ENCODE measurements at regions not wholly inside any gene's neighbourhood (a gene's known extent, or its start where the extent isn't known, plus 50 kb on each side); places are given as distances from the start of the nearest gene placed in this dataset.
A peak's percentile ranks its signal among the peaks of the same experiment; 100 is the strongest.

GRCh38 chr11:79515781-79516180, 75.0 kb upstream of the TENM4 start:
- no peak overlapping the region for H2BK12ac ChIP-seq (ENCODE audit: low read length)
- H3K79me2 ChIP-seq (ENCODE audit: control insufficient read depth, insufficient read depth, low read length, poor library complexity), result no peaks in the 10 kb centered on the region
- no peak overlapping the region for H3K4me3 ChIP-seq (ENCODE audit: low read depth, low read length)
- no peak for DNase-seq
- peaks cover 9 to 13% of the 10 kb centered on the region in 2 experiments for H3K4me1 ChIP-seq (ENCODE audit: control insufficient read depth in 1 of 2, insufficient read depth in 2 of 2, low read length in 2 of 2)
- H3K27ac ChIP-seq (ENCODE audit: low read depth, low read length), result no peak overlapping the region
- H3K18ac ChIP-seq (ENCODE audit: low read length), result no peak overlapping the region
- no peak overlapping the region for H3K4ac ChIP-seq (ENCODE audit: low read depth, low read length)
- H3K27me3 ChIP-seq (ENCODE audit: insufficient read depth, low read length), result no peaks in the 10 kb centered on the region
- no CpG with 5 or more reads among the region's 1 CpG for WGBS (ENCODE audit: extremely low coverage, insufficient coverage, insufficient read length)
- H4K8ac ChIP-seq (ENCODE audit: low read depth, low read length), result no peak overlapping the region
- no peaks in the 10 kb centered on the region for H3K9me3 ChIP-seq (ENCODE audit: insufficient read depth, low read depth, low read length)
- no peak overlapping the region for H3K23ac ChIP-seq (ENCODE audit: low read length)
- no peak overlapping the region for H4K91ac ChIP-seq (ENCODE audit: low read depth, low read length)
- H2AK5ac ChIP-seq (ENCODE audit: low read length), result no peak overlapping the region
- no peak overlapping the region for H2AFZ ChIP-seq (ENCODE audit: insufficient read depth, low read length, poor library complexity)
- no peak overlapping the region for H2BK5ac ChIP-seq (ENCODE audit: low read depth, low read length, poor library complexity)
- no peak overlapping the region for H2BK120ac ChIP-seq (ENCODE audit: insufficient read depth, low read length, poor library complexity)
- H3K4me2 ChIP-seq (ENCODE audit: low read length), result no peak overlapping the region
- no peaks in the 10 kb centered on the region for H3K36me3 ChIP-seq (ENCODE audit: control insufficient read depth in 1 of 2, insufficient read depth in 2 of 2, low read length in 2 of 2)
- H4K12ac ChIP-seq (ENCODE audit: low read depth, low read length), result no peak overlapping the region
- H3K14ac ChIP-seq (ENCODE audit: low read length), result no peak overlapping the region
- H3K79me1 ChIP-seq (ENCODE audit: low read length), result no peaks in the 10 kb centered on the region
- no peak overlapping the region for H3K9ac ChIP-seq (ENCODE audit: low read length)

DNA sequence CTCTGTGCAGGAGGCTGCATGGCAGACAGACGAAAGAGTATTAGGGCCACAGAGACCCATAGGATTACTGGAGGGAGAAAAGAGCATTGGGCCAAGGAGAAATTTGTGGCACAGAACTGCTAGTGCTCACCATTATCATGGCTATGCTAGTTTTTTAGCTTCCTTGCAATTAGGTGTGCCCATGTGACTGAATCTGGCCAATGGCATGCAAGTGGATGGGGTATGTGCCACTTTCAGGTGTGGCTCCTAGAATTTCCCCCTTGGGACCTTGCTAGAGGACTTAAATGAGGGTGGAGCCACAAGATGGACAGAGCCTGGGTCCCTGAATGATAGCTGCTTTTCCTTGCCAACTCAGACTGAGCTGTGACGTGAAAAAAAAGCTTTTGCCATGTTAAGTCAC, 73.9 kb upstream of the TENM4 start:
- no peaks in the 10 kb centered on the region for H3K27me3 ChIP-seq (ENCODE audit: insufficient read depth, low read length)
- peaks cover 2 to 4% of the 10 kb centered on the region in 2 experiments for H3K4me1 ChIP-seq (ENCODE audit: control insufficient read depth in 1 of 2, insufficient read depth in 2 of 2, low read length in 2 of 2)
- H2AFZ ChIP-seq (ENCODE audit: insufficient read depth, low read length, poor library complexity), result no peak overlapping the region
- no peak overlapping the region for H3K4me2 ChIP-seq (ENCODE audit: low read length)
- H4K91ac ChIP-seq (ENCODE audit: low read depth, low read length), result no peak overlapping the region
- no CpG with 5 or more reads among the region's 2 CpGs for WGBS (ENCODE audit: extremely low coverage, insufficient coverage, insufficient read length)
- H2BK12ac ChIP-seq (ENCODE audit: low read length), result no peak overlapping the region
- no peaks in the 10 kb centered on the region for H3K36me3 ChIP-seq (ENCODE audit: control insufficient read depth in 1 of 2, insufficient read depth in 2 of 2, low read length in 2 of 2)
- no peaks in the 10 kb centered on the region for H3K9me3 ChIP-seq (ENCODE audit: insufficient read depth, low read depth, low read length)
- H3K9ac ChIP-seq (ENCODE audit: low read length), result no peak overlapping the region
- no peak overlapping the region for H2AK5ac ChIP-seq (ENCODE audit: low read length)
- H3K18ac ChIP-seq (ENCODE audit: low read length), result no peak overlapping the region
- H2BK120ac ChIP-seq (ENCODE audit: insufficient read depth, low read length, poor library complexity), result no peak overlapping the region
- H4K12ac ChIP-seq (ENCODE audit: low read depth, low read length), result no peak overlapping the region
- H3K4me3 ChIP-seq (ENCODE audit: low read depth, low read length), result no peak overlapping the region
- no peak overlapping the region for H3K14ac ChIP-seq (ENCODE audit: low read length)
- DNase-seq, result no peak
- H3K79me2 ChIP-seq (ENCODE audit: control insufficient read depth, insufficient read depth, low read length, poor library complexity), result no peaks in the 10 kb centered on the region
- H2BK5ac ChIP-seq (ENCODE audit: low read depth, low read length, poor library complexity), result no peak overlapping the region
- H4K8ac ChIP-seq (ENCODE audit: low read depth, low read length), result no peak overlapping the region
- no peak overlapping the region for H3K23ac ChIP-seq (ENCODE audit: low read length)
- H3K27ac ChIP-seq (ENCODE audit: low read depth, low read length), result no peak overlapping the region
- H3K4ac ChIP-seq (ENCODE audit: low read depth, low read length), result no peak overlapping the region
- H3K79me1 ChIP-seq (ENCODE audit: low read length), result no peaks in the 10 kb centered on the region

GRCh38 chr11:79514290-79514689, 73.5 kb upstream of the TENM4 start:
- no CpG with 5 or more reads among the region's 4 CpGs for WGBS (ENCODE audit: extremely low coverage, insufficient coverage, insufficient read length)
- H3K4me1 ChIP-seq (ENCODE audit: control insufficient read depth in 1 of 2, insufficient read depth in 2 of 2, low read length in 2 of 2), result peaks cover 2 to 4% of the 10 kb centered on the region in 2 experiments
- H3K23ac ChIP-seq (ENCODE audit: low read length), result no peak overlapping the region
- no peaks in the 10 kb centered on the region for H3K9me3 ChIP-seq (ENCODE audit: insufficient read depth, low read depth, low read length)
- no peaks in the 10 kb centered on the region for H3K27me3 ChIP-seq (ENCODE audit: insufficient read depth, low read length)
- no peak overlapping the region for H3K27ac ChIP-seq (ENCODE audit: low read depth, low read length)
- no peak for DNase-seq
- no peak overlapping the region for H2BK12ac ChIP-seq (ENCODE audit: low read length)
- H3K4ac ChIP-seq (ENCODE audit: low read depth, low read length), result no peak overlapping the region
- no peak overlapping the region for H2AK5ac ChIP-seq (ENCODE audit: low read length)
- no peak overlapping the region for H2AFZ ChIP-seq (ENCODE audit: insufficient read depth, low read length, poor library complexity)
- H3K18ac ChIP-seq (ENCODE audit: low read length), result no peak overlapping the region
- no peak overlapping the region for H3K14ac ChIP-seq (ENCODE audit: low read length)
- H4K91ac ChIP-seq (ENCODE audit: low read depth, low read length), result no peak overlapping the region
- H3K79me2 ChIP-seq (ENCODE audit: control insufficient read depth, insufficient read depth, low read length, poor library complexity), result no peaks in the 10 kb centered on the region
- no peak overlapping the region for H3K4me2 ChIP-seq (ENCODE audit: low read length)
- H3K4me3 ChIP-seq (ENCODE audit: low read depth, low read length), result no peak overlapping the region
- no peak overlapping the region for H2BK5ac ChIP-seq (ENCODE audit: low read depth, low read length, poor library complexity)
- H3K36me3 ChIP-seq (ENCODE audit: control insufficient read depth in 1 of 2, insufficient read depth in 2 of 2, low read length in 2 of 2), result no peaks in the 10 kb centered on the region
- H4K8ac ChIP-seq (ENCODE audit: low read depth, low read length), result no peak overlapping the region
- H4K12ac ChIP-seq (ENCODE audit: low read depth, low read length), result no peak overlapping the region
- no peak overlapping the region for H3K9ac ChIP-seq (ENCODE audit: low read length)
- H3K79me1 ChIP-seq (ENCODE audit: low read length), result no peaks in the 10 kb centered on the region
- H2BK120ac ChIP-seq (ENCODE audit: insufficient read depth, low read length, poor library complexity), result no peak overlapping the region

DNA sequence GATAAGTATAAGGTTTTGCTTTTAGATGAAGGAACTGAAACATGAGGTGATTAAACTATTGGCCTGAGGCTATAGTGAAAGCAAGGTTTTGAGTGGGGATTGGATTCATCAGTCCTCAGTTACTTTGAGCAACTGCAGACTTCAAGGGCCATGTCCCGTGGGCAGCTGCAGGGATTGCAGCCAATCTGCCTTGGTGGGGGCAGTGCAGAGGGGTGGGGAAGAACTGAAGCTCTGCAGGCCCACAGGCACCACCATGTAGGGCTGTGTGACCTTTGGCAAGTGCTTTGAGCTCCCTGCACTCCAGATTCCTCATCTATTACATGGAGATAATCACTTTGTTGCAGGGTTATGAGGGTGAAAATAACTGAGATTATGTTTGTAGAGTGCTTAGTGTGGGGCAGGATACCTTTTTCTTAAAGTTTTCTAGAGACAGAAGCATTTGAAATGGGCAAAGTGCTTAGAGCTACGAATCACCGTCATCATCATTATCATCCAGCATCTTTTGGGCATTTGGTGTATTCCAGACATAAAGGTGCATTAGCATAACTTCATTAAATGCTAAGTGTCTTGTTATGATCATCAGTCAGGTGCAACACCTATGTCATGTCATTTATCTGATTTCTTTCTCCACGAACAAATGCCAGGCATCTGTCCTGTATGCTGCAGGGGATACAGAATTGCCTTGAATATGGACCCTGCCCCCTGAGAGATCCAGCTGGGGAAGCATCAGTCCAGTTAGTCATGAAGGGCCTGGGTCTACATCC, 72.1 kb upstream of the TENM4 start:
- H3K4me2 ChIP-seq (ENCODE audit: low read length), result no peak overlapping the region
- H2AK5ac ChIP-seq (ENCODE audit: low read length), result no peak overlapping the region
- H3K9ac ChIP-seq (ENCODE audit: low read length), result no peak overlapping the region
- H3K4me3 ChIP-seq (ENCODE audit: low read depth, low read length), result no peak overlapping the region
- H4K8ac ChIP-seq (ENCODE audit: low read depth, low read length), result no peak overlapping the region
- H3K4ac ChIP-seq (ENCODE audit: low read depth, low read length), result no peak overlapping the region
- no peak overlapping the region for H4K91ac ChIP-seq (ENCODE audit: low read depth, low read length)
- no peaks in the 10 kb centered on the region for H3K27me3 ChIP-seq (ENCODE audit: insufficient read depth, low read length)
- H3K79me1 ChIP-seq (ENCODE audit: low read length), result no peaks in the 10 kb centered on the region
- H3K9me3 ChIP-seq (ENCODE audit: insufficient read depth, low read depth, low read length), result no peaks in the 10 kb centered on the region
- H2BK12ac ChIP-seq (ENCODE audit: low read length), result no peak overlapping the region
- no peak overlapping the region for H2BK120ac ChIP-seq (ENCODE audit: insufficient read depth, low read length, poor library complexity)
- H3K4me1 ChIP-seq (ENCODE audit: control insufficient read depth in 1 of 2, insufficient read depth in 2 of 2, low read length in 2 of 2), result peaks cover 2 to 4% of the 10 kb centered on the region in 2 experiments
- DNase-seq, result peak in 1 of 2 donors; percentile 25
- H4K12ac ChIP-seq (ENCODE audit: low read depth, low read length), result no peak overlapping the region
- H3K23ac ChIP-seq (ENCODE audit: low read length), result no peak overlapping the region
- H3K18ac ChIP-seq (ENCODE audit: low read length), result no peak overlapping the region
- no CpG with 5 or more reads among the region's 4 CpGs for WGBS (ENCODE audit: extremely low coverage, insufficient coverage, insufficient read length)
- H3K36me3 ChIP-seq (ENCODE audit: control insufficient read depth in 1 of 2, insufficient read depth in 2 of 2, low read length in 2 of 2), result no peaks in the 10 kb centered on the region
- H2AFZ ChIP-seq (ENCODE audit: insufficient read depth, low read length, poor library complexity), result no peak overlapping the region
- H2BK5ac ChIP-seq (ENCODE audit: low read depth, low read length, poor library complexity), result no peak overlapping the region
- H3K27ac ChIP-seq (ENCODE audit: low read depth, low read length), result no peak overlapping the region
- no peak overlapping the region for H3K14ac ChIP-seq (ENCODE audit: low read length)
- no peaks in the 10 kb centered on the region for H3K79me2 ChIP-seq (ENCODE audit: control insufficient read depth, insufficient read depth, low read length, poor library complexity)

All from trophoblast cell (in vitro differentiated cells and primary cell).